ENCODE measurements at regions not wholly inside any gene's neighbourhood (a gene's known extent, or its start where the extent isn't known, plus 50 kb on each side); places are given as distances from the start of the nearest gene placed in this dataset.

GRCh38 chr17:68759002-68759342 lies 157.8 kb upstream of the FAM20A start:
- TF ChIP-seq CTCF (IDR thresholded peaks at IDR 0.05) (no peak), POLR2A (IDR thresholded peaks at IDR 0.05) (no peak)
